GM13976 (cell line): ENCODE measurements at regions not wholly inside any gene's neighbourhood (a gene's known extent, or its start where the extent isn't known, plus 50 kb on each side); places are given as distances from the start of the nearest gene placed in this dataset.

Experiments
- DNase-seq: peaks from one replicate; pipeline ENCODE4 v3.0.0; 2012; ENCODE audit warnings: low spot score
- CTCF ChIP-seq: IDR thresholded peaks from 2 replicates; pipeline ENCODE4 v1.5.1; 2012; ENCODE audit warnings: borderline replicate concordance, mild to moderate bottlenecking; ENCODE audit not compliant: insufficient read depth; ENCODE audit errors: extremely low read depth, missing control alignments, control extremely low read depth
- in situ Hi-C: fragments of 300-500 bp; cut with MboI; formaldehyde crosslinking; loops from one replicate; pipeline ENCODE4 v1.12.0; 2022; ENCODE audit warnings: low sequenced_read_pairs, mixed read lengths, inconsistent platforms; ENCODE audit not compliant: unreplicated experiment

DNA sequence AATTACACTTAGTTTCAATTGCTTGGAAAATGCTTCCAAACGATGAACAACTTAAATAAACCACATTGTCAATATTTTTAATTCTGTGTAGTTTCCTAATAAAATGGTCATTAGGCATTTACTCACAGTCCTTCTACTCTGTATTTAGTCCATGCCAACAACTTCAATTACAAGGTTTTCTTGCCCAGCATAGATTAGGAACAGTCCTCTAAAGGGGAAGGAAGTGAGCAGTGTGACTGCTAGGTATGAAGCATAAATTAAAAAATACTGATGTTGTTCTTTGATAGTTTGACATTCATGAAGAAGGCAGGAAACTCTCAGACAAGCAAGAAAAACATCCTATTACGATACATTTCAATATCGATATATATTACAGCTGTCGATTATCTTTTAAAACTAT, 716.0 kb upstream of the PCDH9 start:
- TF ChIP-seq CTCF = no peak
- DNase-seq = no peak
- in situ Hi-C loops = no loop called here

- TF ChIP-seq CTCF = no peak
- no peak for DNase-seq
- in situ Hi-C loops = no loop called here
These were observed 713.0 kb upstream of the PCDH9 start for GRCh38 chr13:67943116-67943515.

GRCh38 chr13:67935626-67936025, 705.5 kb upstream of the PCDH9 start:
- no peak for DNase-seq
- in situ Hi-C loops = no loop called here
- no peak for TF ChIP-seq CTCF

DNA sequence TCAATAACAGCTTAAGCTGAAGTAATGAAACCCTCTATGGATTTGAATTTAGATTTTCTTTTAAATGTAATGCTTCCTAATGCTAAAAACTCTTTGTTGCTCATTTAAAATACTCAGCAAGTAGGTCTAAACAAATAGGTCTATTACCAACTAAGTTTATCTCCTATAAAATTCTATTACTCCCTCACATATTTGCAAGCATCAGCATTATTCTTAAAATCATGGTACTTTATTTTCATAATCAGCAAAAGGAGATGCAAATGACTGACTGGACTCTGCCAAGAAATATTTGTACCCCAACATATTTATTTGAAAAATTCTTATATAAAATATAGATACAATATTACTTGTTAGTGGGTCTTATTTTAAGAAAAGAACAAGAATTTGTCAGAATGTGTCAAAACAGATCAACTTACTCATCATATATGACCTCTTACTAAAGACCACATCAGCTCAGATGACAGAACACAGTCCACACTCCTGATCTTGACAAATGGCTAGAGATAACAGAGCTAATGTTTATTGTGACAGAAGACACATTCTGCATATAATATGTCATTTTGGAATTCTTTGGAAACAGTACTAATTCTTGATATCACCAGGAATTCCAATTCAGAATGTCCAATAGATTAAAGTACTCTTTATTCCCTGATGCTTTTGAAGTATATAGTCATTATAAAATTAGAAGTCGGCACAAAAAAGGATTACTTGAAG, 704.6 kb upstream of the PCDH9 start:
- no peak for TF ChIP-seq CTCF
- no peak for DNase-seq
- in situ Hi-C loops = no loop called here

DNA sequence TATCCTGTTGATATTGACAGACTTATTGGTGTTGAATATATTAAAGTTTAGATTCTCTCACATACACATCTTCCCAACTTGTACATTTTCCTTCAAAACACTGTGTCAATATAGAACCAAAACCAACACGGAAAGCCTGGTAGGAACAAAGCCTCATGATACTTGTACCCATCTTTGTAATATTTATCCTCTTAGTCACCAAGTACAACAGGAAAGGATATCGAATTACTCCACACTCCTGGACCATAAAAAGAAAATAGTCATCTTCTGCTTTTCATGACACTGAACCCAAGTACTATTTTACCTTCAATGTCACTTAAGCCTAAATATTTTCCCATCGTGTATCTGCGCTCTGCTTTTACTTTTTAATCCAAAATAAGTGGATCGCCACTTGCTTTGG, 702.9 kb upstream of the PCDH9 start:
- in situ Hi-C loops = no loop called here
- DNase-seq = no peak
- no peak for TF ChIP-seq CTCF

- in situ Hi-C loops = no loop called here
- TF ChIP-seq CTCF = no peak
- no peak for DNase-seq
These were observed 687.3 kb upstream of the PCDH9 start for GRCh38 chr13:67917291-67917987.

- TF ChIP-seq CTCF = no peak
- in situ Hi-C loops = no loop called here
- no peak for DNase-seq
These were observed 686.5 kb upstream of the PCDH9 start for GRCh38 chr13:67916650-67917049.
